HEK293T (cell line): ENCODE measurements at regions not wholly inside any gene's neighbourhood (a gene's known extent, or its start where the extent isn't known, plus 50 kb on each side); places are given as distances from the start of the nearest gene placed in this dataset.

Experiments used
- BHLHE40 ChIP-seq: fragments of 450-650 bp; IDR thresholded peaks from 2 replicates; pipeline ENCODE4 v1.6.1; 2016; ENCODE audit warnings: mild to moderate bottlenecking, moderate library complexity, borderline replicate concordance
- TARDBP ChIP-seq: fragments of 450-650 bp; IDR thresholded peaks from 2 replicates; pipeline ENCODE4 v1.6.1; 2016

GRCh38 chr1:60826320-60827094 is 255.9 kb upstream of the NFIA start:
- TF ChIP-seq BHLHE40: no peak
- TF ChIP-seq TARDBP: no peak
